SU-DHL-6 (cell line): ENCODE measurements at regions not wholly inside any gene's neighbourhood (a gene's known extent, or its start where the extent isn't known, plus 50 kb on each side); places are given as distances from the start of the nearest gene placed in this dataset.

ENCODE experiments used
- EZH2phosphoT487 ChIP-seq: fragments of 200-600 bp; sonication (generic), shearing (Covaris generic); conservative IDR thresholded peaks from 2 replicates; pipeline ENCODE4 v1.6.1; 2018; ENCODE audit warnings: mild to moderate bottlenecking, antibody characterized with exemption, low read length, moderate library complexity, mixed read lengths
- TF ChIP-seq, protein P1 (sequence below): fragments of 200-600 bp; sonication (generic); IDR thresholded peaks from one replicate; pipeline ENCODE4 v1.5.1; 2017; ENCODE audit warnings: antibody characterized with exemption, mild to moderate bottlenecking, low read length, moderate library complexity; ENCODE audit not compliant: insufficient read depth, poor library complexity, severe bottlenecking

DNA sequence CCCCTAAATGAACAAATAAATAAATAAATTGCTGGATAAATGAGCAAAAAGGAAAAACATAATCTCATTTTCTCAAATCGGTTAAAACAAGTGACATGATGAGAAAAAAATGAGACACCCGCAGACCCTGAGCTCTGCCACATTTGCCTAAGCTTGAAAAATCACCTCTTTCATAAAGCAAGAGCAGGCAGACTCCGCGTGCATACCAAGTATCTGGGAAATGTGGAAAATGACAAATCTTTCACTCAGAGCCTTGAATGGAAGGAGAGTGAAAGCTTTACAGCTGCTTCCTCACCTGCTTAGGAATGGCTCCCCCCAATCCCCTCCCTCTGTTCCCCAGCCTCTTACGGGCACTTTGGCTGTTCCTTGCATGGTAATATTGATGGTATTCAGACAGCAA is 355.5 kb upstream of the SUCLG2 start:
- no peak for TF ChIP-seq EZH2phosphoT487
- TF ChIP-seq, protein P1, sequence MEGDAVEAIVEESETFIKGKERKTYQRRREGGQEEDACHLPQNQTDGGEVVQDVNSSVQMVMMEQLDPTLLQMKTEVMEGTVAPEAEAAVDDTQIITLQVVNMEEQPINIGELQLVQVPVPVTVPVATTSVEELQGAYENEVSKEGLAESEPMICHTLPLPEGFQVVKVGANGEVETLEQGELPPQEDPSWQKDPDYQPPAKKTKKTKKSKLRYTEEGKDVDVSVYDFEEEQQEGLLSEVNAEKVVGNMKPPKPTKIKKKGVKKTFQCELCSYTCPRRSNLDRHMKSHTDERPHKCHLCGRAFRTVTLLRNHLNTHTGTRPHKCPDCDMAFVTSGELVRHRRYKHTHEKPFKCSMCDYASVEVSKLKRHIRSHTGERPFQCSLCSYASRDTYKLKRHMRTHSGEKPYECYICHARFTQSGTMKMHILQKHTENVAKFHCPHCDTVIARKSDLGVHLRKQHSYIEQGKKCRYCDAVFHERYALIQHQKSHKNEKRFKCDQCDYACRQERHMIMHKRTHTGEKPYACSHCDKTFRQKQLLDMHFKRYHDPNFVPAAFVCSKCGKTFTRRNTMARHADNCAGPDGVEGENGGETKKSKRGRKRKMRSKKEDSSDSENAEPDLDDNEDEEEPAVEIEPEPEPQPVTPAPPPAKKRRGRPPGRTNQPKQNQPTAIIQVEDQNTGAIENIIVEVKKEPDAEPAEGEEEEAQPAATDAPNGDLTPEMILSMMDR: no peak
